ENCODE measurements at regions not wholly inside any gene's neighbourhood (a gene's known extent, or its start where the extent isn't known, plus 50 kb on each side); places are given as distances from the start of the nearest gene placed in this dataset.

GRCh38 chr11:115848080-115848479 is 343.9 kb upstream of the CADM1 start:
- TF ChIP-seq, protein P1, sequence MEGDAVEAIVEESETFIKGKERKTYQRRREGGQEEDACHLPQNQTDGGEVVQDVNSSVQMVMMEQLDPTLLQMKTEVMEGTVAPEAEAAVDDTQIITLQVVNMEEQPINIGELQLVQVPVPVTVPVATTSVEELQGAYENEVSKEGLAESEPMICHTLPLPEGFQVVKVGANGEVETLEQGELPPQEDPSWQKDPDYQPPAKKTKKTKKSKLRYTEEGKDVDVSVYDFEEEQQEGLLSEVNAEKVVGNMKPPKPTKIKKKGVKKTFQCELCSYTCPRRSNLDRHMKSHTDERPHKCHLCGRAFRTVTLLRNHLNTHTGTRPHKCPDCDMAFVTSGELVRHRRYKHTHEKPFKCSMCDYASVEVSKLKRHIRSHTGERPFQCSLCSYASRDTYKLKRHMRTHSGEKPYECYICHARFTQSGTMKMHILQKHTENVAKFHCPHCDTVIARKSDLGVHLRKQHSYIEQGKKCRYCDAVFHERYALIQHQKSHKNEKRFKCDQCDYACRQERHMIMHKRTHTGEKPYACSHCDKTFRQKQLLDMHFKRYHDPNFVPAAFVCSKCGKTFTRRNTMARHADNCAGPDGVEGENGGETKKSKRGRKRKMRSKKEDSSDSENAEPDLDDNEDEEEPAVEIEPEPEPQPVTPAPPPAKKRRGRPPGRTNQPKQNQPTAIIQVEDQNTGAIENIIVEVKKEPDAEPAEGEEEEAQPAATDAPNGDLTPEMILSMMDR (IDR thresholded peaks at IDR 0.05): no peak
- TF ChIP-seq POLR2A (IDR thresholded peaks at IDR 0.05; ENCODE audit: low read length) (no peak), CHD2 (IDR thresholded peaks at IDR 0.05; ENCODE audit: low read length, partially characterized antibody) (no peak), MAX (IDR thresholded peaks at IDR 0.05) (no peak), BHLHE40 (IDR thresholded peaks at IDR 0.05; ENCODE audit: low read depth, low read length) (no peak), HEYL (CRISPR knock-in tag; IDR thresholded peaks at IDR 0.05) (no peak), EP300 (IDR thresholded peaks at IDR 0.05) (no peak), RAD21 (conservative IDR thresholded peaks at IDR 0.05 in 1 of 2, IDR thresholded peaks at IDR 0.05 in 1 of 2) (no peak), RFX5 (IDR thresholded peaks at IDR 0.05) (no peak)
